ENCODE measurements at regions not wholly inside any gene's neighbourhood (a gene's known extent, or its start where the extent isn't known, plus 50 kb on each side); places are given as distances from the start of the nearest gene placed in this dataset.

GRCh38 chr7:112584290-112584689 is 103.5 kb downstream of the LSMEM1 start:
- in situ Hi-C loops (cut with HindIII; ENCODE audit: extremely low pct_ligation_motif_present, low pct_unique_long_range_greater_than_20kb) (no loop called here), intact Hi-C loops (cut with micrococcal nuclease; ENCODE audit: unreplicated experiment) (no loop called here)
- no peaks in the 10 kb centered on the region for H3K4me1 ChIP-seq (ENCODE audit: insufficient read depth, low read length)
- H3K4me2 ChIP-seq (ENCODE audit: low read depth, low read length): no peak overlapping the region
- ChIA-PET CTCF (ENCODE audit: low intra/inter-chr PET ratio, low total read pairs) (no interaction called here), POLR2A (no interaction called here)
- TF ChIP-seq ZNF484 (CRISPR knock-in tag; IDR thresholded peaks at IDR 0.05; ENCODE audit: borderline replicate concordance, low read depth) (no peak), ZNF496 (CRISPR knock-in tag; IDR thresholded peaks at IDR 0.05; ENCODE audit: insufficient replicate concordance) (no peak), STAG1 (CRISPR knock-in tag; IDR thresholded peaks at IDR 0.05) (no peak), ZNF431 (CRISPR knock-in tag; IDR thresholded peaks at IDR 0.05; ENCODE audit: borderline replicate concordance, low read depth) (no peak), ZNF574 (CRISPR knock-in tag; IDR thresholded peaks at IDR 0.05) (no peak), ZBTB26 (CRISPR knock-in tag; IDR thresholded peaks at IDR 0.05; ENCODE audit: borderline replicate concordance) (no peak), AKAP8 (CRISPR knock-in tag; IDR thresholded peaks at IDR 0.05) (no peak)
- no peaks in the 10 kb centered on the region; a peak in 2 of 5 replicates for H3K27me3 ChIP-seq (ENCODE audit: control insufficient read depth in 1 of 2, insufficient read depth in 2 of 2, low read length in 2 of 2)
- no peak overlapping the region for H3K27ac ChIP-seq (ENCODE audit: extremely low read length, insufficient read depth, low read length)
- H3K9ac ChIP-seq (ENCODE audit: insufficient read depth, low read depth, low read length): no peak overlapping the region
- no peaks in the 10 kb centered on the region for H3K9me3 ChIP-seq (ENCODE audit: low read length)
- no peak overlapping the region for H3K4me3 ChIP-seq (replicated peaks in 1 of 3; ENCODE audit: insufficient read depth in 1 of 3, low read depth in 2 of 3, low read length in 3 of 3)
- no peaks in the 10 kb centered on the region for H4K20me1 ChIP-seq (ENCODE audit: insufficient read depth, low read length)
- H2AFZ ChIP-seq (ENCODE audit: low read length): no peak overlapping the region
- no peak for ATAC-seq
- BruUV-seq (replicated peaks): no TSS peak
- no peak for DNase-seq (ENCODE audit: low spot score)
- 18% methylated on average over 2 of the region's 2 CpGs for WGBS (ENCODE audit: low lambda C conversion rate)
- no peak for FAIRE-seq
- no peaks in the 10 kb centered on the region for H3K79me2 ChIP-seq (ENCODE audit: insufficient read depth, low read length)
- H3K36me3 ChIP-seq (replicated peaks in 1 of 2; ENCODE audit: control insufficient read depth in 1 of 2, insufficient read depth in 2 of 2, low read length in 2 of 2): no peaks in the 10 kb centered on the region

Data from HepG2 (cell line).